IPS DF 6.9 (cell line): ENCODE measurements at regions not wholly inside any gene's neighbourhood (a gene's known extent, or its start where the extent isn't known, plus 50 kb on each side); places are given as distances from the start of the nearest gene placed in this dataset.

Source experiments
- DNase-seq: peaks from one replicate; pipeline ENCODE4 v3.0.0-alpha.2; 2013; ENCODE audit warnings: low read depth, low spot score
- H3K27ac ChIP-seq: one replicate; pipeline ENCODE4 v1.5.1; 2013; ENCODE audit warnings: low read length, control low read depth
- H3K27me3 ChIP-seq: 2 replicates; pipeline ENCODE4 v1.6.1; 2013; ENCODE audit warnings: mild to moderate bottlenecking, low read length; ENCODE audit not compliant: control insufficient read depth, insufficient read depth
- H3K36me3 ChIP-seq: 2 replicates; pipeline ENCODE4 v1.6.1; 2013; ENCODE audit warnings: low read length; ENCODE audit not compliant: control insufficient read depth, insufficient read depth
- H3K4me1 ChIP-seq: 2 replicates; pipeline ENCODE4 v1.6.1; 2013; ENCODE audit warnings: low read length; ENCODE audit not compliant: control insufficient read depth, insufficient read depth
- H3K4me3 ChIP-seq: 2 replicates; pipeline ENCODE4 v1.5.1; 2013; ENCODE audit warnings: mild to moderate bottlenecking, low read length
- H3K9me3 ChIP-seq: 2 replicates; pipeline ENCODE4 v1.6.1; 2013; ENCODE audit warnings: low read length, inconsistent platforms; ENCODE audit not compliant: control insufficient read depth, insufficient read depth
- WGBS: extraction: QIAGEN DNeasy Blood & Tissue Kit; methylation state at CpG from one replicate; pipeline ENCODE4 v1.1.7; 2013; ENCODE audit warnings: mixed read lengths, missing lambda C conversion rate; ENCODE audit not compliant: insufficient read length, insufficient coverage; 5-methylcytosine and 5-hydroxymethylcytosine counted together

DNA sequence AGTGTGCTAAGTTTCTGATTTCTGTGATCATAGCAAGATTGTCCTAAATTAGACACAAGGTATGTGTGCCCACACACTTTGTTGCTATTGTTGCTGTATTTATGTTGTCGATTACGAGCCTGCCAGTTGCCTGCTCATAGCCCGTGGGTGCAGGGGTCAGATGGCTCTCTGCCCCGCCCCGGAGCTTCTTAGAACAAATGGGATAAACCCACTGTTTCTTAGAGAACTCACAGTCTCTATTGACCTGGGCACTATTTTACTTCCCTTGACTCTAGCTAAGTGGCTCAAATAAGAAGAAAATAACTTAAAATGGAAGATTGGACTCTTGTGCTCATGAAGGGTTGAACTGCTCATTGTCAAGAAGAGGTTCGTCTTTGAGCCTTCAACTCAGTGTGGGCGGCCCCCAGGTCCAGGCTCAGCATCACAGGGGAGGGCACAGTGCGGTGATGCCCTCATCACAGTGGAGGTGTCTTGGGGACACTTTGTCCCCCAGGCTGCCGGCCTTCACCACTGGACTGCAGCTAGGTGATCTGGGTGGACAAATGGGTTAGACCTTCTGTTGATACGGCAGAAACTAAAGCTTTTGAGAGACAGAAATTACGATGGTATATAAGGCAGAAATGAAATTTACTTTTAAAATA lies 155.5 kb downstream of the TENT4A start:
- Histone ChIP-seq H3K9me3 (no peaks in the 10 kb centered on the region), H3K27ac (no peak overlapping the region), H3K4me3 (no peak overlapping the region), H3K4me1 (no peaks in the 10 kb centered on the region), H3K27me3 (no peaks in the 10 kb centered on the region), H3K36me3 (no peaks in the 10 kb centered on the region)
- WGBS, result no CpG with 5 or more reads among the region's 11 CpGs
- no peak for DNase-seq

DNA sequence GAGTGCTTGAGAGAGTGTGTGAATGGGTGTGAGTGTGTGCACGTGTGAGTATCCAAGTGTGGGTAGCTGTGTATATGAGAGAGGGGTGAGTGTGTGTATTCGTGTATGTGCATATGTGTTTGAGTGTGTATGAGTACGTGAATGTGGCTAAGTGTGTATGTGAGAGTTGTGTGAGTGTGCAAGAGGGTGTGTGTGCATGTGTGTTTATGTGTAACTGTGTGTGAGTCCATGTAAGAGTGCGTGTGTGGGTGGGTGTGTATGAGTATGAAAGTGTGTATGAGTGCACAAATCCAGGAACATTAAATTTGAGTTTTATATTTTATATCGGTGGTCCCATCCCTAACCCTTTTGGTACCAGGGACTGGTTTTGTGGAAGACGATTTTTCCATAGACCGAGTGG lies 156.4 kb downstream of the TENT4A start:
- Histone ChIP-seq H3K4me3 (no peak overlapping the region), H3K27ac (no peak overlapping the region), H3K36me3 (no peaks in the 10 kb centered on the region), H3K4me1 (no peaks in the 10 kb centered on the region), H3K27me3 (no peaks in the 10 kb centered on the region), H3K9me3 (no peaks in the 10 kb centered on the region)
- no peak for DNase-seq
- WGBS, result 100% methylated on average over 4 of the region's 7 CpGs

DNA sequence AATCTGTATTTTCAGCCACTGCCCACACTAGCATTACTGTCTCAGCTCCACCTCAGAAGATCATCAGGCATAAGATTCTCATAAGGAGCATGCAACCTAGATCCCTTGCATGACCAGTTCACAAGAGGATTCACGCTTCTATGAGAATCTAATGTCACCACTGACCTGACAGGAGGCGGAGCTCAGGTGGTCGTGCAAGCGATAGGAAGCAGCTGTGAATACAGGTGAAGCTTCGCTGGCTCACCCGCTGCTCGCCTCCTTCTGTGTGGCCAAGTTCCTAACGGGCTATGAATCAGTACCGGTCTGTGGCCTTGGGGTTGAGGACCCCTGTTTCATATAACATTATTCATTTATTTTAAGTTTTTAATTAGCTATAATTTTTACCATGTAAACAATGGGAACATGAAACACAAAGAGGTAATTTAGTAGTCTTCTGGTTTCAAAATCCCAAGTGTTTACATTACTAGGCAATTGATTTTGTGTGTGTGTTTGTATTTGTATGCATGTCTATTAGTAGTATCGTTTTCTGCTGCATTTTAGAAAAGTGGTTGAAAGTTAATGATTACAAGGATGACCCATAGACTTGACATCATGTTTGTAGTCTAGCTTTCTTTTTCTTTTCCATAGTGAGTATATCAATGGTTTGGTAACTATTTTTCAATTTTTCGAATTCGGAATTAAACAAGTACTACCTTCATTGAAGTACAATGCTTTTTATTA lies 159.4 kb downstream of the TENT4A start:
- H3K27me3 ChIP-seq, result no peaks in the 10 kb centered on the region
- H3K9me3 ChIP-seq, result no peaks in the 10 kb centered on the region
- no peaks in the 10 kb centered on the region for H3K36me3 ChIP-seq
- DNase-seq, result no peak
- WGBS, result 100% methylated on average over 1 of the region's 12 CpGs
- H3K27ac ChIP-seq, result no peak overlapping the region
- H3K4me3 ChIP-seq, result no peak overlapping the region
- H3K4me1 ChIP-seq, result no peaks in the 10 kb centered on the region

DNA sequence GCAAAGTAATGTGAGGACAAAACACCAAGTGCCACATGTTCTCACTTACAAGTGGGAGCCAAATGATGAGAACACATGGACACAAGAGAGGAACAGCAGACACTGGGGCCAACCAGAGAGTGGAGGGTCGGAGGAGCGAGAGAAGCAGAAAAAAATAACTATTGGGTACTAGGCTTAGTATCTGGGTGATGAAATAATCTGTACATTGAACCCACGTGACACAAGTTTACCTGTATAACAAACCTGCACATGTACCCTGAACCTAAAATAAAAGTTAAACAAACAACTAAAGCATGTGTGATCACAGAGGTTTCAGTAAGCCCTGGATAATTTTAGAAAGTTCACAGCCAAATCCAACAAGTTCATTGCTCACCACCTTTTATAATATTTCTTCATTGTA lies 160.1 kb downstream of the TENT4A start:
- no peak overlapping the region for H3K4me3 ChIP-seq
- H3K9me3 ChIP-seq, result no peaks in the 10 kb centered on the region
- H3K27me3 ChIP-seq, result no peaks in the 10 kb centered on the region
- H3K27ac ChIP-seq, result no peak overlapping the region
- no peak for DNase-seq
- H3K36me3 ChIP-seq, result no peaks in the 10 kb centered on the region
- no CpG with 5 or more reads among the region's 3 CpGs for WGBS
- H3K4me1 ChIP-seq, result no peaks in the 10 kb centered on the region

DNA sequence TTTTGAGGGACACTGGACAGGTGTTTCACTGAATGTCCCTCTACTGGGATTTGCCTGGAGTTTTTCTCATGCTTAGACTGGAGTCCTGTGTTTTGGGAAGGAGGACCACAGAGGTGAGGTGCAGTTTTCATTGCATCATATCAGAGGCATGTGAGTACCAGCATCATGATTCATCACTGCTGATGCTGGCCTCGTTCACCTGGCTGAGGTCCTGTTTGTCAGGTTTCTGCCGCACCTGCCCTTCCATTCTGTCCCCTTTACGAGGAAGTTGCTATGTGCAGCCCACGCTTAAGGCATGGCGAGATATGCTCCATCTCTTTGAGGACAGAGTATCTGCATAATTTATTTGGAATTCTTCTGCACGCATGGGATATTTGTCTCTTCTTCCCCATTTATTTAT lies 162.1 kb downstream of the TENT4A start:
- Histone ChIP-seq H3K27me3 (no peaks in the 10 kb centered on the region), H3K27ac (no peak overlapping the region), H3K4me1 (no peaks in the 10 kb centered on the region), H3K9me3 (no peaks in the 10 kb centered on the region), H3K36me3 (no peaks in the 10 kb centered on the region), H3K4me3 (no peak overlapping the region)
- DNase-seq, result no peak
- no CpG with 5 or more reads among the region's 6 CpGs for whole genome bisulfite sequencing

DNA sequence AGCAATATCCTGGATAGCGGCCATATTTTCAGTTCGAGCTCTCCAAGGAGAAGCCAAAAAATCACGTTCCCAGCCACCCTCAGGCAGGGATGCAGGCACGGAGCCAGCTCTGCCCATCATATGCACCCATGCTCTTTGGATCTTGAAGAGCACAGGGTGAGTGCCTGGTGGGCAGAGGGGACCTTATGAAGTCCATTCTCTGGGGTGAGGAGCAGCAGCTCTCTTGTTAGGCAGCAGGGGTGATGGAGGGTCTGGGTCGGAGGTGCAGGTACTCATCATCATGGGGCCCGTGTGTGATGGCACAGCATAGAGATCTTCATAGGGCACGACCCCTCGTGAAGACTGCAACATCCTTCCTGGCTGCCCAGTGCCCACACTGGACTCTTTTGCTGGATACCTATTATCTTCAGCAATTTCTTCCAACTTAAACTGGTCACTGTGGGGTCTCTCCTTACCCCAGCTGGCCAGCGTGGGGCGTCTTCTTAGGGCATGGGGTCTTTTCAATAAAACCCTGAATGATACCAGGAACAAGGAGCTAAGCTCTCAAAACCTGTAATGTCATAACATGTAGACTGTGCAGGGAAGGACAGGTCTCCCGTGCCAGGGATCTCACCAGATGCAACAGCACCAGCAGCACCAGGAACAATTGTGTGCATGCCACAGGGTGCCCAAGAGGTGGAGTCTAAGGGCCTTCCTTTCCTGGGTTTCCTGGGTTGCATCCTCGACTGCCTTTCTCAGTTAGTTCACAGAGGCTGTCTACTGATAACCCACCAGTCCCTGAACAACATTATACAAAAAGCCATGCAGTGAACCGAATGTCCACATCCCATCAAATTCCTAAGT lies 165.0 kb downstream of the TENT4A start:
- H3K4me1 ChIP-seq, result no peaks in the 10 kb centered on the region
- no peaks in the 10 kb centered on the region for H3K9me3 ChIP-seq
- H3K36me3 ChIP-seq, result no peaks in the 10 kb centered on the region
- no peak overlapping the region for H3K4me3 ChIP-seq
- no peak overlapping the region for H3K27ac ChIP-seq
- no peaks in the 10 kb centered on the region for H3K27me3 ChIP-seq
- no peak for DNase-seq
- WGBS, result no CpG with 5 or more reads among the region's 13 CpGs

DNA sequence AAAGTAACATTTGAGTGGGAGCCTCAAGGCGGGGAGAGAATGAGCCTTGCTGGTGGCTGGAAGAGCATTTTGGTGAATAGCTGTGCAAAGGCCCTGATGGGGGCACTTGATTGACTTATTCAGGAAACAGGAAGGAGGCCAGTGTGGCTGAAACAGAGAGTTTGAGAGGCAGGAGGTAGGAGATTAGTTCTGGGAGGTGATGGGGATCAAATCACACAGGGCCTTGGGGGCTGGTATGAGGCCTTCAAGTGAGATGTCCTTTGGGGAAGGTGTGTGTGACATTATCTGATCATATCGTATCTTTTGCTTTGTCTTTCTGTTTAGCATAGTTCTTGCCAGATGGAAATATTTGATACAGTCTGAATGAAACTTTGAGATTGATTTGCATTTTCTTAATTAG lies 172.3 kb downstream of the TENT4A start:
- no peak overlapping the region for H3K4me3 ChIP-seq
- WGBS, result no CpG with 5 or more reads among the region's 2 CpGs
- H3K9me3 ChIP-seq, result no peaks in the 10 kb centered on the region
- H3K27ac ChIP-seq, result no peak overlapping the region
- DNase-seq, result no peak
- no peaks in the 10 kb centered on the region for H3K4me1 ChIP-seq
- H3K27me3 ChIP-seq, result no peaks in the 10 kb centered on the region
- no peaks in the 10 kb centered on the region for H3K36me3 ChIP-seq

DNA sequence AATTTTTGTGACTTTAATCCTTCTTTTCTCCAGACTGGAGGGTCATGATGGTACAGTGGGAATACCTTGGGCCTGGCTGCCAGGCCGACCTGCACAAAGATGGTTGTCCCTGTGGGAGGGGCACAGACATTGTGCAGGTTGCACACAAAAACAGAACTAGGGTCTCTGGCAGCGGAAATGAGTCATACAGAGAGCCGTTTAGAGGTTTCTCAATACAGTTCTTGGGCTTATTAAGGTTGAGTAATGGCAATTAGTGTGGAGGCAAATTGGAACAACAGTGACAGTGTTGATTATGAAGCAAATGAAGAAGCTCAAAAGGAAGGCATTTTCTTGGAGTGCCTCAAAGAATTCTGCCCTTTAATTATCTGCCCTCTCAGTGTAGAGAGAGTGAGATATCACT lies 173.6 kb downstream of the TENT4A start:
- Histone ChIP-seq H3K36me3 (no peaks in the 10 kb centered on the region), H3K27me3 (no peaks in the 10 kb centered on the region), H3K27ac (no peak overlapping the region), H3K4me1 (no peaks in the 10 kb centered on the region), H3K4me3 (no peak overlapping the region), H3K9me3 (no peaks in the 10 kb centered on the region)
- DNase-seq, result no peak
- no CpG with 5 or more reads among the region's 3 CpGs for WGBS

DNA sequence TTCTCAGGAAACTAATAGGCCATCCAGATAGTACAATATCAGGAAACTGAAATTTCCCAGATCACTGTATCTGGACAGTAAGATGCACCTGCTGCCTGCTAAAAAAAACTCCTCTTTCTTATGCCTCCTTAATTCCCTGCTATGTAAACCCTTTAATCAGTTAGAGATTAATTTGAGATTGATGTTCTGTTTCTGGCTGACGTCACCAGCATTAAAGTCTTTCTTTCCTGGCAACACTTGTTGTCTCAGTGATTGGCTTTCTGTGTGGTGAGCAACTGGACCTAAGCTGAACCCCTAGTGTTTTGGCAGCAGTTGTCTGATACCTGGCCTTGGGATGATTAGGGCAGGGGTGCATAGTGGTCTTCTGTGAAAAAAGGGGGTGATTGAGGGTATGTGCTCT lies 175.8 kb downstream of the TENT4A start:
- Histone ChIP-seq H3K27me3 (no peaks in the 10 kb centered on the region), H3K4me3 (no peak overlapping the region), H3K9me3 (no peaks in the 10 kb centered on the region), H3K27ac (no peak overlapping the region), H3K36me3 (no peaks in the 10 kb centered on the region), H3K4me1 (no peaks in the 10 kb centered on the region)
- no CpG with 5 or more reads among the region's 1 CpG for WGBS
- DNase-seq, result no peak

DNA sequence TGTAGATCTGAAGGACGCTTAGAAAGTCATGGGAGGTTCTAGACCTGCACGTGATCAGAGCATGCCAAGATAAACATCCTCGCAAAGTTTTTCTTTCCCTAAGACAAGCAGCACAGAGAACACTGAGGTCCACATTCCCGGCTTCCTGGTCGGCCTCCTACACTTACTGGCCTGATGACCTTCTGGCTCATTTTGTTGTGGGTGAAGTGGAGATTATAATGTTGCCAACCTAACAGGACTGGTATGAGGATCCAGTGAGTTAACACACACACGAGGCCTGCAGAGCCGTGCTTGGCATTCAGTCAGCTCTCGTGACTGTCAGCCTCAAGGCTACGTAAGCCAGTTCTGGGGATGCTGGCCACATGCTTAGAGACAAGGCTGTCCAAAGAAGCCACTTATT lies 186.0 kb downstream of the TENT4A start:
- Histone ChIP-seq H3K4me1 (no peaks in the 10 kb centered on the region), H3K27me3 (no peaks in the 10 kb centered on the region), H3K9me3 (no peaks in the 10 kb centered on the region), H3K27ac (no peak overlapping the region), H3K36me3 (no peaks in the 10 kb centered on the region), H3K4me3 (no peak overlapping the region)
- no peak for DNase-seq
- WGBS, result no CpG with 5 or more reads among the region's 9 CpGs
